DND-41 (cell line): ENCODE measurements at regions not wholly inside any gene's neighbourhood (a gene's known extent, or its start where the extent isn't known, plus 50 kb on each side); places are given as distances from the start of the nearest gene placed in this dataset.

Source experiments
- ATAC-seq: fragments of 200-7000 bp; cut with Tn5 transposase; 3 replicates; pipeline ENCODE4 v1.9.1; 2021; ENCODE audit warnings: low read depth; ENCODE audit not compliant: insufficient read depth
- DNase-seq: peaks from one replicate; pipeline ENCODE4 v3.0.0-alpha.2; 2020
- H2AFZ ChIP-seq: 2 replicates; pipeline ENCODE4 v1.6.0; 2012; ENCODE audit warnings: low read depth, low read length
- H3K27ac ChIP-seq: 2 replicates; pipeline ENCODE4 v1.5.1; 2012; ENCODE audit warnings: low read length, inconsistent platforms
- H3K27me3 ChIP-seq: fragments of 200-600 bp; sonication (generic); 2 replicates; pipeline ENCODE4 v1.6.0; 2012; ENCODE audit warnings: low read length, mild to moderate bottlenecking, inconsistent platforms; ENCODE audit not compliant: insufficient read depth, poor library complexity
- H3K36me3 ChIP-seq: 2 replicates; pipeline ENCODE4 v1.5.1; 2012; ENCODE audit warnings: low read length, inconsistent platforms; ENCODE audit not compliant: insufficient read depth
- H3K4me1 ChIP-seq: 2 replicates; pipeline ENCODE4 v1.5.1; 2012; ENCODE audit warnings: mild to moderate bottlenecking, low read length; ENCODE audit not compliant: insufficient read depth
- H3K4me2 ChIP-seq: 2 replicates; pipeline ENCODE4 v1.6.0; 2012; ENCODE audit warnings: mild to moderate bottlenecking, moderate library complexity, low read length, inconsistent platforms; ENCODE audit not compliant: insufficient read depth
- H3K4me3 ChIP-seq, 2 experiments: fragments of 200-600 bp in 1 of 2; shearing (Covaris generic) in 1 of 2; 2 replicates each; pipeline ENCODE4 v1.5.1; 2012 to 2016; ENCODE audit warnings: inconsistent platforms in 2 of 2, low read length in 2 of 2, mild to moderate bottlenecking in 2 of 2, low read depth in 1 of 2, moderate library complexity in 1 of 2
- H3K79me2 ChIP-seq: 2 replicates; pipeline ENCODE4 v1.6.0; 2012; ENCODE audit warnings: low read length, inconsistent platforms; ENCODE audit not compliant: insufficient read depth
- H3K9ac ChIP-seq: 2 replicates; pipeline ENCODE4 v1.6.0; 2012; ENCODE audit warnings: low read depth, mild to moderate bottlenecking, inconsistent platforms, low read length, moderate library complexity
- H3K9me3 ChIP-seq: 2 replicates; pipeline ENCODE4 v1.5.1; 2012; ENCODE audit warnings: low read length, moderate library complexity, mild to moderate bottlenecking, inconsistent platforms; ENCODE audit not compliant: insufficient read depth, severe bottlenecking
- H4K20me1 ChIP-seq: 2 replicates; pipeline ENCODE4 v1.6.0; 2012; ENCODE audit warnings: low read length; ENCODE audit not compliant: insufficient read depth
- CTCF ChIP-seq: IDR thresholded peaks from 2 replicates; pipeline ENCODE4 v1.5.1; 2012; ENCODE audit warnings: borderline replicate concordance, low read length, moderate library complexity, mild to moderate bottlenecking; ENCODE audit not compliant: poor library complexity, severe bottlenecking; ENCODE audit errors: extremely low read depth
- EZH2 ChIP-seq: IDR thresholded peaks from 3 replicates; pipeline ENCODE4 v1.6.1; 2012; ENCODE audit warnings: borderline replicate concordance, low read depth, mild to moderate bottlenecking, moderate library complexity, low read length, inconsistent platforms; ENCODE audit not compliant: severe bottlenecking

GRCh38 chr12:61267474-61267873, 992.7 kb upstream of the USP15 start:
- no peak overlapping the region for H2AFZ ChIP-seq
- no peak overlapping the region for H3K27ac ChIP-seq
- H3K4me3 ChIP-seq, result no peak overlapping the region
- H4K20me1 ChIP-seq, result no peaks in the 10 kb centered on the region
- ATAC-seq (no peak), DNase-seq (no peak)
- no peaks in the 10 kb centered on the region for H3K36me3 ChIP-seq
- H3K9ac ChIP-seq, result no peak overlapping the region
- TF ChIP-seq EZH2, result no peak
- no peak for TF ChIP-seq CTCF
- no peak overlapping the region for H3K4me2 ChIP-seq
- no peaks in the 10 kb centered on the region for H3K4me1 ChIP-seq
- H3K9me3 ChIP-seq, result peaks cover 4% of the 10 kb centered on the region
- no peaks in the 10 kb centered on the region for H3K27me3 ChIP-seq
- no peaks in the 10 kb centered on the region for H3K79me2 ChIP-seq

DNA sequence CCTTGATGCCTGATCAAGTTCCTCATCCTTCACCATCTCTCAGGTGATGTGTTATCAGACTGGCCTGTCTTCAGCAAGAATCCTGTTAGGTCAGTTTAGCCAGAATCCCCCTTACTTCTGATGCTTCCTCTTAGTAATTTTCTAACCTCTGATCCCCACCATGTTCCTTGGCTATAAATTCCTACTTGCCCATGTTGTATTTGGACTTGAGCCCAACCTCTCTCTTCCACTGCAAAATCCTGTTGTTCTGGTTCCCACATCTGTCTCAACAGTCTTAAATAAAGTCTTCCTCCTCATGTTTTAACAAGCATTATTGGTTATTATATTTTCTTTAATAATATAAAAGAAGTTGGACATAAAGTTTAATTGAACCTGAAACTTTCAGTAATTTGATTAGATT, 987.8 kb upstream of the USP15 start:
- no peak overlapping the region for H2AFZ ChIP-seq
- no peak overlapping the region for H3K4me3 ChIP-seq
- no peaks in the 10 kb centered on the region for H3K4me1 ChIP-seq
- H4K20me1 ChIP-seq, result no peaks in the 10 kb centered on the region
- no peak overlapping the region for H3K27ac ChIP-seq
- H3K9ac ChIP-seq, result no peak overlapping the region
- DNase-seq (no peak), ATAC-seq (no peak)
- H3K36me3 ChIP-seq, result no peaks in the 10 kb centered on the region
- no peaks in the 10 kb centered on the region for H3K9me3 ChIP-seq
- H3K4me2 ChIP-seq, result no peak overlapping the region
- no peak for TF ChIP-seq CTCF
- no peaks in the 10 kb centered on the region for H3K27me3 ChIP-seq
- no peaks in the 10 kb centered on the region for H3K79me2 ChIP-seq

DNA sequence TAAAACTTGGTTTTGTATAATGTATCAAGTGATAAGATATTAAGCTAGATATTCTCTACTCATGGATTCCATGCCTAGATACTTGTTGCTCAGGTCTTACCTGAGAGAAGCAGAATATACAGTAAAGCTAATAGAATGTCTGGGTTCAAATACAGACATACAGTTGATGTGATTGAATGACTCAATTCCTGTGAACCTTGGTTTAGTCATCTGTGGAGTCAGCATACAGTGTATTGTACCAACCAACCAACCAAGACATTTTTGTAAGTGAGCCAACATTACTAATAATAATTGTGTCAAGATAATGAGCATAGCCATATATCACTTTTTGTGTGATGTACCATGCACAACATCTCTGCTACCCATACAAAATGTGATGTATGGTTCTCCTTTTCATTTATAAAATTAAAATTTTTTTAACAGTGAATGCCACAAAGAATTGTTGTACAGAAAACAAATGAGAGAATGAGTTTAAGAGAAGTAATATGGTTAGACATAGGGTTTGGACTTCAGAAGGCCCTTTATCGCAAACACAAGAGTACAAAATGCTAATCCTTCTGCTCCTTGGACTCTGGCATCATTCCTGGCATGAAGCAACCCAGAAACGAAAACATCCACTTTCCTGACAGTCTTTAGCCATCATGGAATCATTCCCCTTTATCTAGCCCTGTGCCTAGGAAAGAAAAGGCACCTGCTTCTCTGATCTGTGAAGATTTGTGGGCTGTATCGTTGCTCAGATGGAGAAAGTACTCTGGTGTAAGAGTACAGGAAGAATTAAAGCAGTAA, 977.2 kb upstream of the USP15 start:
- Histone ChIP-seq H3K36me3 (no peaks in the 10 kb centered on the region), H3K4me2 (no peak overlapping the region), H4K20me1 (no peaks in the 10 kb centered on the region), H2AFZ (no peak overlapping the region), H3K27ac (no peak overlapping the region), H3K79me2 (no peaks in the 10 kb centered on the region), H3K9me3 (peaks cover 14% of the 10 kb centered on the region), H3K9ac (no peak overlapping the region), H3K4me3 (no peak overlapping the region), H3K27me3 (no peaks in the 10 kb centered on the region), H3K4me1 (no peaks in the 10 kb centered on the region)
- no peak for TF ChIP-seq CTCF
- TF ChIP-seq EZH2, result no peak
- no peak for ATAC-seq
- no peak for DNase-seq

DNA sequence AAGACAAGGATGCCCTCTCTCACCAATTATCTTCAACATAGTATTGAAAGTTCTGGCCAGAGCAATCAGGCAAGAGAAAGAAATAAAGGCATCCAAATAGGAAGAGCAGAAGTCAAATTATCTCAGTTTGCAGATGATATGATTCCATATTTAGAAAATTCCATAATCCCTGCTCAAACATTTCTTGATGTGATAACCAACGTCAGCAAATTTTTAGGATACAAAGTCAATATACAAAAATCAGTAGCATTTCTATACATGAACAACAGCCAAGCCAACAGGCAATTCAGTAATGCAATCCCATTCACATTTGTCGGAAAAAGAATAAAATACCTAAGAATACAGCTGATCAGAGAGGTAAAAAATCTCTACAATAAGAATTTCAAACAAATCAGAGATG, 969.7 kb upstream of the USP15 start:
- H4K20me1 ChIP-seq, result no peaks in the 10 kb centered on the region
- TF ChIP-seq EZH2 (no peak), CTCF (no peak)
- H3K4me1 ChIP-seq, result no peaks in the 10 kb centered on the region
- DNase-seq (no peak), ATAC-seq (no peak)
- H2AFZ ChIP-seq, result no peak overlapping the region
- no peak overlapping the region for H3K9ac ChIP-seq
- no peak overlapping the region for H3K4me3 ChIP-seq
- H3K9me3 ChIP-seq, result peaks cover 11% of the 10 kb centered on the region
- H3K79me2 ChIP-seq, result no peaks in the 10 kb centered on the region
- no peak overlapping the region for H3K4me2 ChIP-seq
- no peak overlapping the region for H3K27ac ChIP-seq
- H3K36me3 ChIP-seq, result no peaks in the 10 kb centered on the region
- H3K27me3 ChIP-seq, result no peaks in the 10 kb centered on the region
